C4-2B (cell line): ENCODE measurements at regions not wholly inside any gene's neighbourhood (a gene's known extent, or its start where the extent isn't known, plus 50 kb on each side); places are given as distances from the start of the nearest gene placed in this dataset.

Experiments
- ZFX ChIP-seq: fragments of 450-650 bp; IDR thresholded peaks from 2 replicates; pipeline ENCODE4 v1.6.1; 2017
- TF ChIP-seq, protein P1 (sequence below): fragments of 450-650 bp; conservative IDR thresholded peaks from 2 replicates; pipeline ENCODE4 v1.5.1; 2017; ENCODE audit warnings: mild to moderate bottlenecking

DNA sequence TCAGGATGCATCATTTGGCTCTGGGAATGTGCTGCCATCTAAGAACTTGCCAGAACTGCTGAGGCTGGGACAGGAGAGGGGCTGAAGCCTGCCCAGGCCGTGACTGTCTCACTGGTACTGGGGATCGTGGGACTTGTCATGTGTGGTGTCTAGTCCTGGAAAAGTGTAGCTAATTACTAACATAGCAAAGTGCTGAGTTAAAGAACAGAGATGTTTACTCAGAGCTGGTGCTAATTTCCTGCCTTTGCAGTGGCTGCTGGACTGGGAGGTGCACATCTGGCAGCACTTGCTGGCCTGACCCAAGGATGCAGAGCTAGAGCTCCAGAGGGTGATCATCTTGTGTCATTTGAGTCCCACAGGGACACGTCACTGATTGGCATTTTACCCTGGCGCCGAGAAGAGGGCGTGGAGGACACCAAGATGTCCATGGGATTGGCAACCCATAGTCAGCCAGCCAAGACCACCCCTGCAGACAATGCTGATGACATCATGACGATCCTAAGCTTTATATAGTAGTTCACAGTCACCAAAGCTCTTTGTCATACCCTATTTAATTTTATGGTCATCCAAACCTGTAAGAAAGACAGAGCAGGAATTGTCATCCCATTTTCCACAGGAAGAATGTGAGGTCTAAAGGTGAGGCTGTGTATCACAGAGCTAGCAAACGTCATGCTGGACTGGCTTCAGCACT is 110.1 kb upstream of the SLC44A3 start:
- TF ChIP-seq, protein P1, sequence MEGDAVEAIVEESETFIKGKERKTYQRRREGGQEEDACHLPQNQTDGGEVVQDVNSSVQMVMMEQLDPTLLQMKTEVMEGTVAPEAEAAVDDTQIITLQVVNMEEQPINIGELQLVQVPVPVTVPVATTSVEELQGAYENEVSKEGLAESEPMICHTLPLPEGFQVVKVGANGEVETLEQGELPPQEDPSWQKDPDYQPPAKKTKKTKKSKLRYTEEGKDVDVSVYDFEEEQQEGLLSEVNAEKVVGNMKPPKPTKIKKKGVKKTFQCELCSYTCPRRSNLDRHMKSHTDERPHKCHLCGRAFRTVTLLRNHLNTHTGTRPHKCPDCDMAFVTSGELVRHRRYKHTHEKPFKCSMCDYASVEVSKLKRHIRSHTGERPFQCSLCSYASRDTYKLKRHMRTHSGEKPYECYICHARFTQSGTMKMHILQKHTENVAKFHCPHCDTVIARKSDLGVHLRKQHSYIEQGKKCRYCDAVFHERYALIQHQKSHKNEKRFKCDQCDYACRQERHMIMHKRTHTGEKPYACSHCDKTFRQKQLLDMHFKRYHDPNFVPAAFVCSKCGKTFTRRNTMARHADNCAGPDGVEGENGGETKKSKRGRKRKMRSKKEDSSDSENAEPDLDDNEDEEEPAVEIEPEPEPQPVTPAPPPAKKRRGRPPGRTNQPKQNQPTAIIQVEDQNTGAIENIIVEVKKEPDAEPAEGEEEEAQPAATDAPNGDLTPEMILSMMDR, result no peak
- TF ChIP-seq ZFX, result no peak
